ENCODE measurements at regions not wholly inside any gene's neighbourhood (a gene's known extent, or its start where the extent isn't known, plus 50 kb on each side); places are given as distances from the start of the nearest gene placed in this dataset.

DNA sequence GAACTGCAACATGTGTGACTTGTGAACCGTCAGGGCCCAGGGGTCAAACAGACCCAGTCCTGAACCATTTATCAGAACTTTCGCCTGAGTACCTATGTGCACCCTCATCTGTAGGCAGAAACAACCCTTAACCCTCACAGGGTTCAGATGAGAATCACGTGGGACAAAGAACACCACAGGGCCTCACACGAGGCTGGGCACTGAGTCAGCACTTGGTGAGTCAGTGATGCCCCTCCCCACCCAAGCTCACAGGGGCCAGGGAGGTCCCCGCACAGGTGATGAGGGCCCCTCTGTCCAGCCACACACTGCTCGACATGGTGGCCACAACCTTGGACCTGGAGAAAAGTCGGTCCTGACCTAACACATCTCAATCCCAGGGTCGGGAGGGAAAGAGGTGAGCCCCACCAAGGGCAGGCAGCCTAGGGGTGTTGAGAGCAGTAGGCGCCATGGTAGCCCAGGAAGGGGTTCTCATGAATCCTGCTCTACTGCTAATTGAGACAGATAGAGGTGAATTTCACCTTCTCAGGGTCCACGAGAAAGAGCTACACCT, 176.4 kb downstream of the SHANK2 start:
- no peak for DNase-seq (ENCODE audit: low read depth in 2 of 2)

DNA sequence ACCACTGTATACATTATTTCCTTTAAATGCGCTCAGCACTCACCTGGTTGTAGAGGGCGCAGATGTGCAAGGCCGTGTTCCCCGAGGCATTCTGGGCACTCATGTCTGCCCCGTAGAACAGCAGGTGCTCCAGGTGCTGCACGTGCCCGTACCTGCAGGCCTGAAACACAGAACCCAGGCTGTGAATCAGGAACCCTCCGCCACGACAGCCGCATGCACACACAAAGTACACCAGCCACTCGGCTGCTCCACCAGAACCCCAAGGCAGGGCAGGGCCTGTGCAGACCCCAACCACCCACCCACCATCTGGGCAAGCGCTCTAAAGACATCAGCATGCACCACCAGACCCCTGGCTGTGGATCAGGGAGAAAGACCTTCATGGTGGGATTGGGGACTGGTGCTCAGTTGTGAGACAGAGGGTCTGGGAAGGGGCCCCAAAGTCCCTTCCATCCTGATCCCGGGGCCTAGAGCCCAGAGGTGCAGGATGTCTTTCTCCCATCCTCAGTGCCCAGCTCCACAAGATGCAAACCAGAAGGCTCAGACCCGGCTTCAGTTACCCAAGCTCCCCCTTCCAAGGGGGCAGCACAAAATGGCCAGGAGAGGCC, 177.2 kb downstream of the SHANK2 start:
- no peak for DNase-seq (ENCODE audit: low read depth in 2 of 2)

GRCh38 chr11:71071736-71072509, 180.5 kb downstream of the SHANK2 start:
- DNase-seq (ENCODE audit: low read depth in 2 of 2): no peak

GRCh38 chr11:71070490-71071453, 181.6 kb downstream of the SHANK2 start:
- DNase-seq (ENCODE audit: low read depth in 2 of 2): no peak

- no peak for DNase-seq (ENCODE audit: low read depth in 2 of 2)
Observed at GRCh38 chr11:71068963-71069362, 183.4 kb downstream of the SHANK2 start.

GRCh38 chr11:71067753-71068152, 184.6 kb downstream of the SHANK2 start:
- DNase-seq (ENCODE audit: low read depth in 2 of 2): no peak

GRCh38 chr11:71066311-71066710, 186.1 kb downstream of the SHANK2 start:
- DNase-seq (ENCODE audit: low read depth in 2 of 2): no peak

DNA sequence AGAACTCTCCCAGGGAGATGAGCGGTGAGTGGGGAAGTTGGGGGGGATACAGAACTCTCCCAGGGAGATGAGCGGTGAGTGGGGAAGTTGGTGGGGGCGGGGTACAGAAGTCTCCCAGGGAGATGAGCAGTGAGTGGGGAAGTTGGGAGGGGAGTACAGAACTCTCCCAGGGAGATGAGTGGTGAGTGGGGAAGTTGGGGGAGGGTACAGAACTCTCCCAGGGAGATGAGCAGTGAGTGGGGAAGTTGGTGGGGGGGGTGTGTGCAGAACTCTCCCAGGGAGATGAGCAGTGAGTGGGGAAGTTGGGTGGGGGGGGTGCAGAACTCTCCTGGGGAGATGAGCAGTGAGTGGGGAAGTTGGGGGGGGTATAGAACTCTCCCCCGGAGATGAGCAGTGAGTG, 186.5 kb downstream of the SHANK2 start:
- no peak for DNase-seq (ENCODE audit: low read depth in 2 of 2)

DNA sequence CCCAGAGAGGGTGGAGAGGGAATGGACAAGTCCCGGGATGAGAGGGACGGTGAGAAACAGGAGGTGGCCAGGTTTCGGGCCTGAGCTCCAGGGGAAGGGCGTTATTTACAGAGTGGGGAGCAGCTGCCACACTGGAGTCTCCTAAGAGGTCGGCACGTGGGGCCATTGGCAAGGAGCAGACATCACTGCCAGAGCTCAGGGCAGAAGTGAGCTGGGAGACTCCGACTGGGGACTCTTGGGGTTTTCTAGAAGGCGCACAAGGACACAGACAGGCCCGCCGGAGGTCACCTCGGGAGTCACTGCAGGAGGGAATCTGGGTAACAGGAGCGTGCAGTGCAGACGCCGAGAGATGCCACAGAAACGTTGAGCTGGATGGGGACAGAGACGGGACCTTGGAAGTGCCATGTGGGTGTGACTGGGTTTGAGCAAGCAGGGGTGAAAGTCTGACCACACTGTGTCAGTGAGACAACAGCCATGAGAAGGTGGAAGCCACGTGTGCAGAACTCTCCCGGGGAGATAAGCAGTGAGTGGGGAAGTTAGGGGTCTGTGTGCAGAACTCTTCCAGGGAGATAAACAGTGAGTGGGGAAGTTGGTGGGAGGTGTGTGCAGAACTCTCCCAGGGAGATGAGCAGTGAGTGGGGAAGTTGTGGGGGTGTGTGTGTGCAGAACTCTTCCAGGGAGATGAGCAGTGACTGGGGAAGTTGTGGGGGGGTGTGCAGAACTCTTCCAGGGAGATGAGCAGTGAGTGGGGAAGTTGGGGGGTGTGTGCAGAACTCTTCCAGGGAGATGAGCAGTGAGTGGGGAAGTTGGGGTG, 187.5 kb downstream of the SHANK2 start:
- no peak for DNase-seq (ENCODE audit: low read depth in 2 of 2)

DNA sequence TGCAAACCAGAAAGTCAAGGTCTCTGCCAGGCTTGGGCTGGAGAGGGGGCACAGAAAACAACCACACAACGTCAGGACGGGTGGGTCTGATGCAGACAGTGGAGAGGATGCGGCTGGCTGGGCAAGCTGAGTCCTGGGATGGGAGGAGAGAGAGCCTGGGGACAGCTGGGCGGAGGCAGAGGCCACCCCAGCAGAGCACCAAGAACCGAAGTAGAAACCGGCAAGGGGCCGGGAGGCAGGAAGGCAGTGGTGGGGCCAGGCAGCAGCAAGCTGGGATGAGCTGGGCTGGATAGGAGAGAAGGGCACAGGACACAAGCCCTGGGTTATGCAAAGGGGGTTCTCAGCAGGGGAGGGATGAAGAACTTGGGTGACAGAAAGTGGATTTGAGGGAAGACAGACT, 188.2 kb downstream of the SHANK2 start:
- DNase-seq (ENCODE audit: low read depth in 2 of 2): no peak

- DNase-seq (ENCODE audit: low read depth in 2 of 2): no peak
Observed at GRCh38 chr11:71063129-71063528, 189.2 kb downstream of the SHANK2 start.

GRCh38 chr11:71062199-71062598, 190.2 kb downstream of the SHANK2 start:
- no peak for DNase-seq (ENCODE audit: low read depth in 2 of 2)

- DNase-seq (ENCODE audit: low read depth in 2 of 2): no peak
Observed at GRCh38 chr11:71060391-71060791, 192.0 kb downstream of the SHANK2 start.

DNA sequence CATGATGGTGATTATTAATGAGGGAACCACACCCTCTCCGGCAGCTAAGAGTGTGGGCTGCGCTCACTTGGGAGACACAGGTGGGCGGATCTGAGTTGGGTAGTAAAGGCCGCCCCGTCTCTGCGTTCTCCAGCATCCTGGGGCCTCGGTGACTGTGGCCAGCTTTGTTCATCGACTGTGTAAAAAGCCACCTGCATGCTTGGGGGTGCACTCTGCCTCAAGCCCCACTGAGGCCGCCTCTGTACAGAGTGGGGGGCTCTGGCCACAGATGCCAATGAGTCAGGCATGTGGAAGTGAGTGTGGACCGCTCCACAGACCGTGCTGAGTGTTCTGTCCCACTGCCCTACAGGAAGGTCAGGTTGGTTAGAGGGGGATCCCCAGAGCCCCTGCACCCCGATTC, 192.7 kb downstream of the SHANK2 start:
- DNase-seq (ENCODE audit: low read depth in 2 of 2): no peak

DNA sequence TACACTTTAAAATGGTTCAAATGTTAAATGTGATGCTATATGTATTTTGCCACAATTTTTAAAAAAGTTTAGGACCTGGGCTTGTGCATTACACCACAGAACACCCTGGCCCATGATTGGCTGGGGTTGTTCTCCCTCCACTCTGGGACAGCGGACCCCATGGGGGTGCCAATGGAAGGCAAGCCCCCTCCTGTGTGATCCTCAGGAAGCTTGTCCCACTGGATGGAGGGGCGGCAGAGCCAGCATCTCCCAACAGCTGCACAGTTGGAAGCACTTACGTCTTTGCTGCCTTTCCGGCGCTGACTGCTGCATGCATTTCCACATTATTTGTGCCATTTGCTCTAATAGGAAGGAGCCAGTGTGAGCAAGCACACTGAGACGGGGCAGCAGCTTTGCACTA, 196.5 kb downstream of the SHANK2 start:
- no peak for DNase-seq (ENCODE audit: low read depth in 2 of 2)

Measured in stimulated activated CD8-positive, alpha-beta memory T cell treated with anti-CD3 and anti-CD28 coated beads, Interleukin-15, amount 100 ng/mL, for 48 hours (primary cell).